HG03558 (cell line): ENCODE measurements at regions not wholly inside any gene's neighbourhood (a gene's known extent, or its start where the extent isn't known, plus 50 kb on each side); places are given as distances from the start of the nearest gene placed in this dataset.
"Not testable (repeated sequence)": the region's sequence is repeated elsewhere in the genome, so short reads cannot be mapped to it uniquely, and the experiment has no call there.

Experiments
- ATAC-seq: cut with Tn5 transposase; IDR thresholded peaks from one replicate; pipeline ENCODE4 v1.9.1; 2021; ENCODE audit warnings: moderate number of reproducible peaks; ENCODE audit not compliant: unreplicated experiment; ENCODE audit errors: extremely low read depth

GRCh38 chr9:87040410-87041009 is 93.2 kb upstream of the GAS1 start:
- no peak for ATAC-seq

DNA sequence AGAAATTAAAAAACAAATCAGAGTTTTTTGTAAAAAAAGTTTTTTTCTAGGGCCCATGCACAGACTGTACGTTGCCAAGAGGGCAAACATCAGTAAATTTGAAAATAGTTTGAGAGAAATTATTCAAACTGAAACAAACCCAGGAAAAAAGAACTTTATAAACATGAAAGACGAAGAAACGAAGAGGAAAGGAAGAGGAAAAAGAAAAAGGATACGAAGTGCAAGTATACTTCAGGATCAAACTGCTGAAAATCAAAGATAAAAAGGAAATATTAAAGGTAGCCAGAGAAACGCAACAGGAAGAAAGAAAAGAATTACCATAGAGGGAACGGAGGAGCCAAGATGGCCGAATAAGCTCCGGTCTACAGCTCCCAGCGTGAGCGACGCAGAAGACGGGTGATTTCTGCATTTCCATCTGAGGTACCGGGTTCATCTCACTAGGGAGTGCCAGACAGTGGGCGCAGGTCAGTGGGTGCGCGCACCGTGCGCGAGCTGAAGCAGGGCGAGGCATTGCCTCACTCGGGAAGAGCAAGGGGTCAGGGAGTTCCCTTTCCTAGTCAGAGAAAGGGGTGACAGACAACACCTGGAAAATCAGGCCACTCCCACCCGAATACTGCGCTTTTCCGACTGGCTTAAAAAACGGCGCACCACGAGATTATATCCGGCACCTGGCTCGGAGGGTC is 94.4 kb upstream of the GAS1 start:
- ATAC-seq, result not testable (repeated sequence)

DNA sequence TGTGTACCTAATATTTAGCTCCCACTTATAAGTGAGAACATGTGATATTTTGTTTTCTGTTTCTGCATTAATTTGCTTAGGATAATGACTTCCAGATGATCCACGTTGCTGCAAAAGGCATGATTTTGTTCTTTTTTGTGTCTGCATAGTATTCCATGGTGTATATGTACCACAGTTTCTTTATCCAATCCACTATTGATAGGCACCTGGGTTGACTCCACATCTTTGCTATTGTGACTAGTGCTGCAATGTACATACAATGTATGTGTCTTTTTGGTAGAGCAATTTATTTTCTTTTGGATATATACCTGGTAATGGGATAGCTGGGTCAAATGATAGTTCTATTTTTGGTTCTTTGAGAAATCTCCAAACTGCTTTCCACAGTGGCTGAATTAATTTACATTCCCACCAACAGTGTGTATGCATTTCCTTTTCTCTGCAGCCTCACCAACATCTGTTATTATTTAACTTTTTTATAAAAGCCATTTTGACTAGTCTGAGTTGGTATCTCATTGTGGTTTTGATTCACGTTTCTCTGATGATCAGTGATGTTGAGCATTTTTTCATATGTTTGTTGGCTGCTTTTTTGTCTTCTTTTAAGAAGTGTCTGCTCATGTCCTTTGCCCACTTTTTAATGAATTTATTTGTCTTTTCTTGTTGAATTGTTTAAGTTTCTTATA is 102.8 kb upstream of the GAS1 start:
- ATAC-seq, result not testable (repeated sequence)

DNA sequence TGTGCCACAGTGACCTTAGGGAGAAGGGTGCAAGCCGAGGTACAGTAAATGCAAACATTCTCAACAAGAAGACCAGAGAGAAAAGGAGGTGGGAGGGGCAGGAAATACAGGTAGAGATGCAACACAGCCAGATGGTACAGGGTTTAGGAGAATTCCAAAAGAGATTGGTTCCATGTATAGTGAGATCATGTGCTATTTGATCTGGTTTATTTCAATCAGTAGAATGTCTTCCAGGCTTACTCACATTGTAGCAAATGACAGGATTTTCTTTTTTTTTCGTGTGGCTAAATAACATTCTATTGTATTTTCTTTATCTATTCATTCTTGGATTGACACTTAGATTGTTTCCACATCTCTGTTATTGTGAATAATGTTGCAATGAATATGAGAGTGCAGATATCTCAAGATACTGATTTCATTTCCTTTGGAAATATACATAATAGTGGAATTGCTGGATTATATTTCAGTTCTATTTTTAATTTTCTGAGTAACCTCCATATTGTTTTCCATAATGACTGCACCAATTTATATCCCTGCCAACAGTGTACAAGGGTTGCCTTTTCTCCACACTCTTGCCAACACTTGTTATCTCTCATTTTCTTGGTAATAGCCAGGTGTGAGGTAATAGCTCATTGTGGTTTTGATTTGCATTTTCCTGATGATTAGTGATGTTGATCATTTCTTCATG is 107.8 kb upstream of the GAS1 start:
- ATAC-seq, result no peak

DNA sequence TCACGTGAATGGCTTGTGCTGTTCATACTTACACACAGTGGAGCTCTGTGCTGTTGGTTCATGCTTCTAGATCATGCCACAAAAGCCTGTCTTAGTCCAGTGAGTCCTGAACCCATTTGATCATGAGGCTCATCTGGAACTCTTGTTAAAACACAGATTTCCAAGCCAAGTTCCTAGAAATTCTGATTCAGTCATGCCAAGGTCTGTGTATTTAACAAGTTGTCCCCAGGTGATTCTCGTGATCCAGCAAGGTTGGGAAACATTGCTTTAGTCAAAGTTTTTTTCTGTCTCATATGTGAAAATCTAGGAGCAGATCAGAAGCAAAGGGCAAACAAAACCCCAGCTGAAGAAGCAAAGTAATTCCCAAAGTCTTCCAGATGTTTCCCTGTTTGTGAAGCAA is 112.5 kb upstream of the GAS1 start:
- no peak for ATAC-seq

- no peak for ATAC-seq
Observed at GRCh38 chr9:87062746-87063145, 115.4 kb upstream of the GAS1 start.

- no peak for ATAC-seq
Observed at GRCh38 chr9:87063246-87063645, 115.9 kb upstream of the GAS1 start.

- no peak for ATAC-seq
Observed at GRCh38 chr9:87063871-87064270, 116.6 kb upstream of the GAS1 start.

- no peak for ATAC-seq
Observed at GRCh38 chr9:87064311-87064710, 117.0 kb upstream of the GAS1 start.

DNA sequence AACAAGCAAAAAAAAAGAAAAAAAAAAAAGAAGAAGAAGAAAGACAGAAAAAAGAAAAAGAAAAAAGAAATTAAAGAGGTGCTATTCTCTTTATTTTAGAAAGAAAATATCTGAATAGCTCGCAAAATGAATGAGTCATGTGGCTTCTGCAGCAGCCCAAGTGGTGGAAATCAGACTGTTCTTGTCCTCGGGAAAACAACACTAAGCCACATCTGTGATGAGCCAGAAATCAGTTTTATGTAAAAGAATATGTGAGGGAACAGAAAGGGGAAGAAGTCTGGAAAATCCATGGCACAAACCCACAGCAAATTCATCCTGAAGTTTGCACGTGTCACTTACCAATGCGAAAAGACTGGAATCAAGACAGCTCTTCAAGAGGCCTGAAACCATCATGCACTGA is 118.7 kb upstream of the GAS1 start:
- ATAC-seq, result no peak

DNA sequence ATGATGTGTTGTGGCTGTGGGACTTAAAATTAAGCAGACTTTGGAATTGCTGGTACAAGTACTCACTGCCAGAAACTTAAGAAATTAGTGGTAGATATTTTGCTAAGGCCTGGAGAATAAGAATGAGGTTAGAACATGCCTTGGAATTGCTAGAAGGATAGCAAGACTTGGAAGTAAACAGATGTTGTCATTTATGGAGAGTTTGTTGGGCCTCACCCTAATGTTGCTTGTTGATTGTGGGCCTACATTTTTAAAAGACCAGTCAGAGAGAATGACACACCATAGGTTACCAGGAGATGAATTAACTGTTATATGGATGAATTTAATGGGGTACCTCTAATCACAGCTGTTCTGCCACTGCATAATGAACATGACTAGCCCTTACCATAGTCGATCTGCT is 120.1 kb upstream of the GAS1 start:
- ATAC-seq, result no peak

DNA sequence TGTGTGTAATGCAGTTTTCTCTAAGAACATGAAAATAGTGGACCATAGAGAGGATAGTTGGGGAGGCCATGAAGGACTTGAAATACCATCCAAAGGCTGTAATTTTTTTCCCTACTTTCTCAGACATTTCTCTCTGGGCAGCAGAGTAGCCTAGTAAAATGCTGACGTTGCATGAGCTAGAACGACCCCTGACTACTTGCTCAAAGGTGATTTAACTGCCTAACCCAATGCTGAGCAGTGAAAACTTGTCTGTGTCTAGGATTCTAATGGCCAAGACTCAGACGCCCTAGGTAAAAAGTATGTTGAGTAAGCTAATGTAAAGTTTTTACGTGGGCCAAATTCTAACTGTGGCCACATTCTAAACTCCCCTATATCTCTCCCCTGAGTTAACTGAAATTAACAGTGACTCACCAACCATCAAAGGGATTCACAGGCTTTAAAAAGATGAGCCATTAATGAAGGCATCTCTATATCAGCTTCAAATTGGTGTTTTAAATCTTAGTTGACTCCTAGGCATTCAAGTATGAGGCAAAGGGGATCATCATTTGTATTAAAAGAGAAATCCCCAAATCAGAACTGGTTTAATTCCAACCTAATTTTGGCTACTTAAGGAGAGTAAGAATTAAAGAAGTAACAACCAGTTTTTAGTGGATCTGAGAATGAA is 121.0 kb upstream of the GAS1 start:
- no peak for ATAC-seq

- ATAC-seq, result no peak
Observed at GRCh38 chr9:87069690-87070089, 122.4 kb upstream of the GAS1 start.

DNA sequence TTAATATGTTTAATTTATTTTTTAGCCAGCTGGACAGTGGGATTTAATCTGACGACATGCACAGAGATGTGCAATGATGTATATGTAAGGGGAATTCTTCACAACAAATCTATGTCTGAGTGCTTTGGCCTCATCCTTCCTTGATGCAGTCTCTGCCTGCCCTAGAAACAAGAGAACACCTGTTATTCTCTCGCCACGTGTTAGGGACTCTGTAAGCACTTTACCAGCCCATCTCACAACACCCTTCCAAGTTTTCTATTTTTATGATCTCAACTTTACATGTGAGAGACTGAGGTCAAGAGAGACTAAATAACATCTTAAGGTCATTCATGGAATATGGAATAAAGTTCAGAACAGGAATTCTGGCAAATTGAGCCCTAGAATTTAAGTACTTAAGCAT is 123.0 kb upstream of the GAS1 start:
- ATAC-seq, result no peak

- no peak for ATAC-seq
Observed at GRCh38 chr9:87071473-87071872, 124.2 kb upstream of the GAS1 start.

- no peak for ATAC-seq
Observed at GRCh38 chr9:87073692-87074091, 126.4 kb upstream of the GAS1 start.

DNA sequence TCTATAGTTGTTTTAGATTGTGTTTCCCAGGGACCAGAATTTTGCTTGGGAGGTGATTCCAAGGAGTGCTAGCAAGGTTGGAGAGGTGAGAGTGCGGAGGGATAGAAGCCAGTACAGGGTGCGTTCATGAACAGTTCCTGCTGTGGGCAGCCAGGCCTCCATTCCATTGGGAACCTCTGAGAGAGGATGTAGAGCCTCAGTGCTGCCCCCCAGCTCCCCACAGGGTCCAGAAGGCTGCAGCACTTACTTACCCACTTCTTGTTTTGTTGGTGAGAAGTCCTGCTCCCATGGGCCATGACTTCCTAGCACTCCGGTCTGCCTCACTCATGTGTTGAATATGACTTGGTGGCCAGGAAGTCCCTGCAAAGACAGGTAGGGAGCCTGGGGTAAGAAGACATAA is 128.2 kb upstream of the GAS1 start:
- ATAC-seq, result no peak

- ATAC-seq, result no peak
Observed at GRCh38 chr9:87076825-87077224, 129.5 kb upstream of the GAS1 start.

DNA sequence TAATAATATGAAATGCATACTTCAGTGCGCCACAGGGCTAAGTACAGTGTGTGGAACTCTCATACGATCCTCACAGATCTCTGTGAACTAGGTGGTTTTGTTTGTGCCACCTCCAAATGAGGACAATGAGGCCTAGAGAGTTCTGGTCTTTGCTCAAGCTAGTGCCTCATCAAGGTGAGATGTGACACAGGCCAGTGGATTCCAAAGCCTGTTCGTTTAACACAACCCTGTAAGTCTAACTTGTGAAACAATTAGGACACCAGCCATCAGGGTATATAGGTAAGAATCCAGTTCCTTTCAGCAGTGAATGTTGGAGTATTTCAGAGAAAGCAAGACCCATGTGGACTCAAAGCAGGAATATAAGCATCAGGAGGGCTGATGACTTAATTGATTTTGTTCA is 130.7 kb upstream of the GAS1 start:
- ATAC-seq, result no peak

DNA sequence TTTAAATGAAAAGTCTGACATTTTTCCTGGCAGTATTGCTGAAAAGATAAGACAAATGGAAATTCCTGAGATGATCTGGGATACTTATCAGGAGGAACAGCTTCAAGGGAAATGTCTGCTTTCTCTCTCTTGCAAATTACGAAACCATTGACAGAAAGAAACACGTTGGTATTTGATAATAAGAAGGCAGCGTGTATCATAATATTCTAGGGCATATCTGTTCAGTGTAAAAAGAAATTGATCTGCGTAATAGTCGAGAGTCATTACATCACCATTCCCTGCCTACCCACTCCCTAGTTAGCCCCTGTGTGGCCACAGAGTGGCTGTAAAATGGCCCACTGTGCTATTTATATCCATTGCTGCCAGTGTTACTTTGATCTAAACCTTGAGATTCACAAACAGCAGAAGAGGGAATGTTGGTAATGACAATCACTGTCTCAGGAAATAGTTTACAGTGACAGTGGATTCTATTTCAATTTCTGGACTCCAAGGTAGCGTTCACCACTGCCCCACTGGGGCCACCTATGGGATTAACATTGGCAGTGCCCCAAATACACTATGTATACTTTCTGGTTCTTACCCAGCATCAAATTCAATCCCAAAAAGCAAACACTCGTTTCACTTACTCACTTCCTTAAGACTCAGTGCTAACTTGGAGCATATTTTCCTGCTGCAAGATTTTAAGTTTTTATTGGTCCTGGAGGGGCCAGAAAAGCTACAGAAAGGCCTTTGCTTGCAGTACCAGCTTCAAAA is 133.4 kb upstream of the GAS1 start:
- ATAC-seq, result no peak
